PC-9 (cell line): ENCODE measurements at regions not wholly inside any gene's neighbourhood (a gene's known extent, or its start where the extent isn't known, plus 50 kb on each side); places are given as distances from the start of the nearest gene placed in this dataset.

Experiments used
- BruUV-seq: library from RNA; stranded (reverse); fragments of 400-500 nt; replicated peaks from 2 replicates; lab custom pipeline; 2021; lab: Mats Ljungman, UMichigan
- CTCF ChIA-PET: fragments of 300-600 bp; sonication (Branson Sonifier 250); formaldehyde crosslinking; loops from one replicate; lab custom pipeline; 2022; ENCODE audit warnings: antibody characterized with exemption; lab: Charles Lee
- POLR2A ChIA-PET: fragments of 300-600 bp; sonication (Branson Sonifier 250); formaldehyde crosslinking; loops from one replicate; lab custom pipeline; 2022; ENCODE audit warnings: antibody characterized with exemption; ENCODE audit not compliant: unreplicated experiment; lab: Charles Lee
- DNase-seq, 2 experiments: peaks; one replicate each; pipeline versions ENCODE4 v3.0.0 to v3.0.0-alpha.2; 2015 to 2022; ENCODE audit warnings: mixed read lengths in 1 of 2
- H2AFZ ChIP-seq: fragments of 200-600 bp; sonication (generic); 2 replicates; pipeline ENCODE4 v1.8.1; 2017; ENCODE audit warnings: antibody characterized with exemption
- H3F3A ChIP-seq: fragments of 200-600 bp; sonication (generic); 2 replicates; pipeline ENCODE4 v1.8.1; 2017; ENCODE audit warnings: antibody characterized with exemption, mild to moderate bottlenecking, low read depth; ENCODE audit not compliant: insufficient read depth
- H3K27ac ChIP-seq: fragments of 200-600 bp; sonication (generic); 2 replicates; pipeline ENCODE4 v1.6.1; 2016; ENCODE audit warnings: mixed run types
- H3K27me3 ChIP-seq: fragments of 200-600 bp; sonication (generic); 2 replicates; pipeline ENCODE4 v1.6.1; 2016; ENCODE audit warnings: low read depth, mixed run types; ENCODE audit not compliant: insufficient read depth
- H3K36me3 ChIP-seq: fragments of 200-600 bp; sonication (generic); 2 replicates; pipeline ENCODE4 v1.6.1; 2016; ENCODE audit warnings: low read depth, mixed run types
- H3K4me1 ChIP-seq: fragments of 200-600 bp; sonication (generic); replicated peaks from 2 replicates; pipeline ENCODE4 v1.6.1; 2016; ENCODE audit warnings: mixed run types; ENCODE audit not compliant: insufficient read depth
- H3K4me2 ChIP-seq: fragments of 200-600 bp; sonication (generic); 2 replicates; pipeline ENCODE4 v1.6.1; 2017; ENCODE audit warnings: mixed run types
- H3K4me3 ChIP-seq: fragments of 200-600 bp; sonication (generic); 2 replicates; pipeline ENCODE4 v1.6.1; 2016; ENCODE audit warnings: mixed run types
- H3K79me2 ChIP-seq: fragments of 200-600 bp; sonication (generic); 2 replicates; pipeline ENCODE4 v1.6.1; 2017; ENCODE audit warnings: low read depth, mixed run types
- H3K9me2 ChIP-seq: fragments of 200-600 bp; sonication (generic); 2 replicates; pipeline ENCODE4 v1.8.1; 2017; ENCODE audit warnings: mild to moderate bottlenecking; ENCODE audit not compliant: insufficient read depth
- H3K9me3 ChIP-seq: fragments of 200-600 bp; sonication (generic); 2 replicates; pipeline ENCODE4 v1.8.1; 2016; ENCODE audit warnings: low read depth; ENCODE audit not compliant: insufficient read depth
- H4K20me1 ChIP-seq: fragments of 200-600 bp; sonication (generic); 2 replicates; pipeline ENCODE4 v1.8.1; 2017; ENCODE audit not compliant: insufficient read depth
- EZH2 ChIP-seq: fragments of 200-600 bp; sonication (generic); IDR thresholded peaks from 2 replicates; pipeline ENCODE4 v1.8.0; 2017; ENCODE audit warnings: antibody characterized with exemption, low read depth
- intact Hi-C: fragments of 100-400 bp; cut with micrococcal nuclease; formaldehyde crosslinking; loops from one replicate; pipeline ENCODE4 v1.10.0; 2022; ENCODE audit not compliant: unreplicated experiment
- TF ChIP-seq, protein P1 (sequence below): fragments of 200-600 bp; sonication (generic); conservative IDR thresholded peaks from 2 replicates; pipeline ENCODE4 v1.6.1; 2017; ENCODE audit warnings: mixed run types, antibody characterized with exemption, mild to moderate bottlenecking, moderate library complexity

- intact Hi-C loops: loop anchor here (2.0 kb wide), 1 partner anchor 254 kb away; no protein-coding TSS in a partner anchor
- Histone ChIP-seq H3K79me2 (no peaks in the 10 kb centered on the region), H3K9me2 (no peaks in the 10 kb centered on the region), H4K20me1 (no peaks in the 10 kb centered on the region), H3K4me1 (no peaks in the 10 kb centered on the region), H3K9me3 (no peaks in the 10 kb centered on the region), H3K36me3 (no peaks in the 10 kb centered on the region), H3K4me2 (no peak overlapping the region), H3K4me3 (no peak overlapping the region), H2AFZ (no peak overlapping the region), H3K27me3 (no peaks in the 10 kb centered on the region), H3F3A (no peaks in the 10 kb centered on the region), H3K27ac (no peak overlapping the region)
- POLR2A ChIA-PET: no interaction called here
- CTCF ChIA-PET: interaction anchor here (0.5 kb wide), 1 partner anchor 712 kb away, joined by 3 read pairs; no protein-coding TSS in a partner anchor
- DNase-seq: no peak
- TF ChIP-seq EZH2: no peak
- TF ChIP-seq, protein P1, sequence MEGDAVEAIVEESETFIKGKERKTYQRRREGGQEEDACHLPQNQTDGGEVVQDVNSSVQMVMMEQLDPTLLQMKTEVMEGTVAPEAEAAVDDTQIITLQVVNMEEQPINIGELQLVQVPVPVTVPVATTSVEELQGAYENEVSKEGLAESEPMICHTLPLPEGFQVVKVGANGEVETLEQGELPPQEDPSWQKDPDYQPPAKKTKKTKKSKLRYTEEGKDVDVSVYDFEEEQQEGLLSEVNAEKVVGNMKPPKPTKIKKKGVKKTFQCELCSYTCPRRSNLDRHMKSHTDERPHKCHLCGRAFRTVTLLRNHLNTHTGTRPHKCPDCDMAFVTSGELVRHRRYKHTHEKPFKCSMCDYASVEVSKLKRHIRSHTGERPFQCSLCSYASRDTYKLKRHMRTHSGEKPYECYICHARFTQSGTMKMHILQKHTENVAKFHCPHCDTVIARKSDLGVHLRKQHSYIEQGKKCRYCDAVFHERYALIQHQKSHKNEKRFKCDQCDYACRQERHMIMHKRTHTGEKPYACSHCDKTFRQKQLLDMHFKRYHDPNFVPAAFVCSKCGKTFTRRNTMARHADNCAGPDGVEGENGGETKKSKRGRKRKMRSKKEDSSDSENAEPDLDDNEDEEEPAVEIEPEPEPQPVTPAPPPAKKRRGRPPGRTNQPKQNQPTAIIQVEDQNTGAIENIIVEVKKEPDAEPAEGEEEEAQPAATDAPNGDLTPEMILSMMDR: no peak
- no TSS peak for BruUV-seq
Observed at GRCh38 chr6:145209272-145209671, 526.0 kb downstream of the EPM2A start.

- no peak overlapping the region for H3K4me3 ChIP-seq
Observed at GRCh38 chr6:145212813-145213212, 522.5 kb downstream of the EPM2A start.

GRCh38 chr6:145213614-145214013, 521.7 kb downstream of the EPM2A start:
- H2AFZ ChIP-seq: no peak overlapping the region; the same call in 1 of the 2 replicates
- H3F3A ChIP-seq: no peaks in the 10 kb centered on the region
- no peak overlapping the region for H3K4me3 ChIP-seq
- no peaks in the 10 kb centered on the region for H4K20me1 ChIP-seq
- H3K79me2 ChIP-seq: no peaks in the 10 kb centered on the region
- intact Hi-C loops: loop anchor here (1.0 to 5.0 kb wide), 4 partner anchors 185 to 629 kb away; no protein-coding TSS in a partner anchor
- no peak overlapping the region for H3K4me2 ChIP-seq
- ChIA-PET POLR2A (no interaction called here), CTCF (no interaction called here)
- no peaks in the 10 kb centered on the region for H3K9me3 ChIP-seq
- H3K9me2 ChIP-seq: no peaks in the 10 kb centered on the region
- H3K36me3 ChIP-seq: no peaks in the 10 kb centered on the region
- no TSS peak for BruUV-seq
- no peaks in the 10 kb centered on the region for H3K4me1 ChIP-seq
- DNase-seq: no peak
- H3K27me3 ChIP-seq: no peaks in the 10 kb centered on the region
- TF ChIP-seq EZH2: no peak
- TF ChIP-seq, protein P1: no peak
- no peak overlapping the region for H3K27ac ChIP-seq

More at GRCh38 chr6:145212813-145213212, 522.5 kb downstream of the EPM2A start:
- intact Hi-C loops: loop anchor here (5.0 kb wide), 2 partner anchors 281 to 419 kb away; no protein-coding TSS in a partner anchor
- no peaks in the 10 kb centered on the region for H3K9me2 ChIP-seq
- TF ChIP-seq, protein P1: no peak
- TF ChIP-seq EZH2: no peak
- H3K27ac ChIP-seq: no peak overlapping the region
- no peaks in the 10 kb centered on the region for H3K36me3 ChIP-seq
- ChIA-PET CTCF (no interaction called here), POLR2A (no interaction called here)
- no peaks in the 10 kb centered on the region for H3K9me3 ChIP-seq
- no peaks in the 10 kb centered on the region for H3K79me2 ChIP-seq
- no peaks in the 10 kb centered on the region for H3K27me3 ChIP-seq
- no peaks in the 10 kb centered on the region for H3F3A ChIP-seq
- no TSS peak for BruUV-seq
- no peak overlapping the region for H3K4me2 ChIP-seq
- H2AFZ ChIP-seq: no peak overlapping the region
- no peaks in the 10 kb centered on the region for H3K4me1 ChIP-seq
- H4K20me1 ChIP-seq: no peaks in the 10 kb centered on the region
- no peak for DNase-seq
